GM19438 (cell line): ENCODE measurements at regions not wholly inside any gene's neighbourhood (a gene's known extent, or its start where the extent isn't known, plus 50 kb on each side); places are given as distances from the start of the nearest gene placed in this dataset.
"Not testable (repeated sequence)": the region's sequence is repeated elsewhere in the genome, so short reads cannot be mapped to it uniquely, and the experiment has no call there.

Source experiments
- ATAC-seq: cut with Tn5 transposase; IDR thresholded peaks from one replicate; pipeline ENCODE4 v1.9.1; 2021; ENCODE audit warnings: low read depth; ENCODE audit not compliant: unreplicated experiment

- no peak for ATAC-seq
These were observed 54.6 kb downstream of the DKK1 start for GRCh38 chr10:52368725-52369124.

- not testable (repeated sequence) for ATAC-seq
These were observed 60.1 kb downstream of the DKK1 start for GRCh38 chr10:52374207-52374606.

- ATAC-seq: no peak
These were observed 62.7 kb downstream of the DKK1 start for GRCh38 chr10:52376694-52377354.

- ATAC-seq: no peak
These were observed 64.0 kb downstream of the DKK1 start for GRCh38 chr10:52378124-52378523.

- ATAC-seq: no peak
These were observed 65.2 kb downstream of the DKK1 start for GRCh38 chr10:52379287-52379686.

- no peak for ATAC-seq
These were observed 69.0 kb downstream of the DKK1 start for GRCh38 chr10:52383088-52383487.

GRCh38 chr10:52387744-52388143 lies 73.7 kb downstream of the DKK1 start:
- no peak for ATAC-seq

- ATAC-seq: no peak
These were observed 76.3 kb downstream of the DKK1 start for GRCh38 chr10:52390388-52390787.

- ATAC-seq: no peak
These were observed 78.0 kb downstream of the DKK1 start for GRCh38 chr10:52391927-52392602.

GRCh38 chr10:52394246-52394645 lies 80.2 kb downstream of the DKK1 start:
- ATAC-seq: no peak

GRCh38 chr10:52400562-52400961 lies 86.5 kb downstream of the DKK1 start:
- ATAC-seq: no peak

- ATAC-seq: not testable (repeated sequence)
These were observed 89.7 kb downstream of the DKK1 start for GRCh38 chr10:52403801-52404200.

- ATAC-seq: no peak
These were observed 95.1 kb downstream of the DKK1 start for GRCh38 chr10:52409195-52409594.

GRCh38 chr10:52409928-52410327 lies 95.8 kb downstream of the DKK1 start:
- ATAC-seq: no peak

GRCh38 chr10:52410916-52411315 lies 96.8 kb downstream of the DKK1 start:
- no peak for ATAC-seq

GRCh38 chr10:52419281-52419680 lies 105.2 kb downstream of the DKK1 start:
- no peak for ATAC-seq

GRCh38 chr10:52420656-52421055 lies 106.6 kb downstream of the DKK1 start:
- no peak for ATAC-seq

- ATAC-seq: no peak
These were observed 109.3 kb downstream of the DKK1 start for GRCh38 chr10:52423369-52423768.

GRCh38 chr10:52424341-52424740 lies 110.3 kb downstream of the DKK1 start:
- ATAC-seq: no peak

GRCh38 chr10:52434734-52435133 lies 120.7 kb downstream of the DKK1 start:
- no peak for ATAC-seq

GRCh38 chr10:52436664-52437063 lies 122.6 kb downstream of the DKK1 start:
- no peak for ATAC-seq

GRCh38 chr10:52437205-52437646 lies 123.1 kb downstream of the DKK1 start:
- ATAC-seq: no peak
